HUES6 (cell line): ENCODE measurements at regions not wholly inside any gene's neighbourhood (a gene's known extent, or its start where the extent isn't known, plus 50 kb on each side); places are given as distances from the start of the nearest gene placed in this dataset.

Experiments
- H3K27ac ChIP-seq: 2 replicates; pipeline ENCODE4 v1.7.0; 2013; ENCODE audit warnings: low read depth, mild to moderate bottlenecking, low read length, inconsistent platforms
- H3K27me3 ChIP-seq: 2 replicates; pipeline ENCODE4 v1.6.1; 2013; ENCODE audit warnings: low read length; ENCODE audit not compliant: control insufficient read depth, insufficient read depth
- H3K36me3 ChIP-seq: 2 replicates; pipeline ENCODE4 v1.6.1; 2013; ENCODE audit warnings: low read length; ENCODE audit not compliant: control insufficient read depth, insufficient read depth
- H3K4me1 ChIP-seq: 2 replicates; pipeline ENCODE4 v1.6.1; 2013; ENCODE audit warnings: low read length; ENCODE audit not compliant: control insufficient read depth, insufficient read depth
- H3K4me3 ChIP-seq: 2 replicates; pipeline ENCODE4 v1.5.1; 2013; ENCODE audit warnings: low read depth, low read length
- H3K9ac ChIP-seq: one replicate; pipeline ENCODE4 v1.6.1; 2013; ENCODE audit warnings: mild to moderate bottlenecking, low read length
- H3K9me3 ChIP-seq: 2 replicates; pipeline ENCODE4 v1.6.1; 2013; ENCODE audit warnings: low read depth, low read length; ENCODE audit not compliant: control insufficient read depth, insufficient read depth

DNA sequence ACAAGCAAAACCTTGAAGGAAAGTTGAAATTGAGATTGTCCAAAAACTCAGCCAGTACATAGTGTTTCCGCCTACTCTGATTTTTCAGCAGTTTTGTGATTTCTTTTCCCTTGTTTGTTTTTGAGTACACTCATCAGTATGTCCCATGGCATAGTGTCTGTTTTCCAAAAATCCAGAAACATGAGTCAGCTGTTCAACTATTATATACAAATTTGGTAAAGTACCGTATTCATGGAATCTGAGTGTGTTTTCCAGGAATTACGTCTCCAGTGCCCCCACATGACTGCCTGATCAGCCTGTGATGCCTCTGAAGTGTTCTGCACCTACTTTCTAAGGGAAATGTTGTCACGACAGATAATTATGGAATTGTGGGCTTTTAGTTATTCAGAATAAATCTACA lies 186.8 kb downstream of the LTN1 start:
- Histone ChIP-seq H3K9me3 (no peaks in the 10 kb centered on the region), H3K4me3 (no peak overlapping the region), H3K36me3 (no peaks in the 10 kb centered on the region), H3K4me1 (no peaks in the 10 kb centered on the region; the same call in 1 of the 2 replicates), H3K27me3 (no peaks in the 10 kb centered on the region), H3K9ac (no peak overlapping the region), H3K27ac (no peak overlapping the region)

DNA sequence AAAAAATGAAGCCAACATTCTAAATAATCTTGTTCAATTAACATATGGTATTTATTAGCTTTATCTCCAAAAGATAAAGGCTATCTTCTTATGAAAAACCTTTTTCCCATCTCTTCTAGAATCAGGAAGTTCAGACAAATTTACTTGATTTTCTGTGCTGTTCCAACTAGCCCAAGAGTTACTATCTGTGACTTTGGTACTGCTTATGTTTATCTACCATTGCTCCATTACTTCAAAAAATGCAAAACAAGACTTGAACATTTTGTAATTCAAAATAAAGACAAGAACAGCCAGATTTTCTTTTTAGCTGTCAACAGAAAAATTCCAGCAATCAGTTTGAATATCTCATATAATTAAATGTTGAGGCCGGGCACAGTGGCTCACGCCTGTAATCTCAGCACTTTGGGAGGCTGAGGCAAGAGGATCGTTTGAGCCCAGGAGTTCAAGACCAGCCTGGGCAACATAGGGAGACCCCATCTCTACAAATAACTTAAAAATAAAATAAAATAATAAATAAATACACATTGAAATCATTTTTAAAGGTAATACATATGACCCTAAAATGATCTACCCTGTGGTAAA lies 188.5 kb downstream of the LTN1 start:
- Histone ChIP-seq H3K4me1 (no peaks in the 10 kb centered on the region; the same call in 1 of the 2 replicates), H3K27ac (no peak overlapping the region), H3K9me3 (no peaks in the 10 kb centered on the region), H3K27me3 (no peaks in the 10 kb centered on the region), H3K9ac (no peak overlapping the region), H3K36me3 (no peaks in the 10 kb centered on the region), H3K4me3 (no peak overlapping the region)

DNA sequence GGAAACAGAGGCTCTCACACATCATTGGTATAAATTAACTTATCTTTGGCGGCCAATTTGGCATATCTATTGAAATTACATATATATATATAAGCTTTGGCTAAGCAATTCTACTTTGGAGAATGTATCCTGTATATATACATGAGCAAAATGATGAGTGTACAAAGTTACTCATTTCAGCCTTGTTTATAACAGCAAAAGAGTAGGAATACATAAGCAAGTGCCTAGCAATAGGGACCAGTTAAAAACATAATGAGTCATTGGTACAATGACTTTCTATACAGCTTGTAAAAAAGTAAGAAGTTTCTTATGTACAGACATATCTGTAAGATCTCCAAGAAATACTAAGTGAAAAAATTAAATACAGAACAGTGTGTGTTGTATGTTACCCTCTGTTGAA lies 190.8 kb downstream of the LTN1 start:
- no peaks in the 10 kb centered on the region for H3K4me1 ChIP-seq
- H3K4me3 ChIP-seq, result no peak overlapping the region
- H3K9ac ChIP-seq, result no peak overlapping the region
- H3K27me3 ChIP-seq, result no peaks in the 10 kb centered on the region
- no peaks in the 10 kb centered on the region for H3K9me3 ChIP-seq
- no peak overlapping the region for H3K27ac ChIP-seq
- H3K36me3 ChIP-seq, result no peaks in the 10 kb centered on the region

DNA sequence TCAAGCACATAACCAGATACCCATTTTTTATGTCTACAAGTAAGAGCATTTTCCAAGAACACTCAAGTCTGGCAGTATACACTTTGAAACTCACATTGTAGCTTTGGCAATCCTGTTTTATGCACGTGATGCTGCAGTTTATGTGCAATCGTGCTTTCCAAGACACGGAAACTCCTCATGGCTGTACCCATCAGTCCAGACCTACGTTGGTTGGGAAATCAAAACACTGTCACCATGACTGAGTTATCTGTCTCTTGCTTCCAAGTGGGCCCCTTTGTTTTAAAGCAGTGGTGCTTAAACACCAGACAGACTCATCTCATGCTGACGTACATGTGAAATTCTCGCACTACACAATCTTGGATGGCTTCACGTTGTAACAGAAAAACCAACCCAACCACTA lies 192.8 kb downstream of the LTN1 start:
- no peak overlapping the region for H3K9ac ChIP-seq
- H3K9me3 ChIP-seq, result no peaks in the 10 kb centered on the region
- H3K4me3 ChIP-seq, result no peak overlapping the region
- H3K27me3 ChIP-seq, result no peaks in the 10 kb centered on the region
- no peak overlapping the region for H3K27ac ChIP-seq
- no peaks in the 10 kb centered on the region for H3K36me3 ChIP-seq
- no peaks in the 10 kb centered on the region for H3K4me1 ChIP-seq

DNA sequence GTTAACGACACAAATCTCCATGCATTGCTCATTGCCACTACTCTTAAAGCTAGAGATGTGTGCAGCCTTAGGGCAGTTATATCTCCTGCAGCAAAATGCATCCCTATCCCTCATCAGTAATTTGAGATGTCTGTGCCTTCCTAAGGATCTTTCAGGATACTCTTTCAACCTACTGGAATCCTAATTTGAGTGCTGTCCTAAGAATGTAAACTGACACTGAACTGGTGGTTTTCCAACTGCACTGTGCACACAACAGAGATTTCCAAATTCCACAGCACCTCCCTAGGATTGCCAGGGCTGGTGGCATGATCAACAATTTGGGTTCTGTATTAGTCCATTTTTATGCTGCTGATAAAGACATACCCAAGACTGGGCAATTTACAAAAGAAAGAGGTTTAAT lies 193.9 kb downstream of the LTN1 start:
- no peaks in the 10 kb centered on the region for H3K27me3 ChIP-seq
- H3K9ac ChIP-seq, result no peak overlapping the region
- no peaks in the 10 kb centered on the region for H3K36me3 ChIP-seq
- H3K4me3 ChIP-seq, result no peak overlapping the region
- H3K4me1 ChIP-seq, result no peaks in the 10 kb centered on the region
- no peak overlapping the region for H3K27ac ChIP-seq
- no peaks in the 10 kb centered on the region for H3K9me3 ChIP-seq

DNA sequence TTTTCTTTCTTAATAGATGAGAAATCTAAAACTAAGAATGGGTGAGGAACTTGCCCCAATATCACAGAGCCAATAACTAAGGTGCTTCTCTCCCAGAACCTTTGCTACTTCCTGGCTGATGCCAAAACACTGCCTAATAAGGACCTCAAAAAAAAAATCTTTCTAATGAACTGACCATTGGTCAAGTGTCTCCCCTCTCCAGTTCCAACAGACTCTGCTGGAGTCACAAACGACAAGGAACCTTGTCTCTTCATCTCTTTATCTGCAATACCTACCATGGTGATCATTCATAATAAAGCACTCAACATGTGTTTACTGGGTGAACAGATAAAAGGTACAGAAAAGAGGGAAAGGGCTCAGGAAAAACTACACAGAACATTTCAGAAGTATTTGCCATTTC lies 197.4 kb downstream of the LTN1 start:
- H3K36me3 ChIP-seq, result no peaks in the 10 kb centered on the region
- no peaks in the 10 kb centered on the region for H3K4me1 ChIP-seq
- no peak overlapping the region for H3K9ac ChIP-seq
- H3K4me3 ChIP-seq, result no peak overlapping the region
- no peak overlapping the region for H3K27ac ChIP-seq
- H3K27me3 ChIP-seq, result no peaks in the 10 kb centered on the region
- no peaks in the 10 kb centered on the region for H3K9me3 ChIP-seq

DNA sequence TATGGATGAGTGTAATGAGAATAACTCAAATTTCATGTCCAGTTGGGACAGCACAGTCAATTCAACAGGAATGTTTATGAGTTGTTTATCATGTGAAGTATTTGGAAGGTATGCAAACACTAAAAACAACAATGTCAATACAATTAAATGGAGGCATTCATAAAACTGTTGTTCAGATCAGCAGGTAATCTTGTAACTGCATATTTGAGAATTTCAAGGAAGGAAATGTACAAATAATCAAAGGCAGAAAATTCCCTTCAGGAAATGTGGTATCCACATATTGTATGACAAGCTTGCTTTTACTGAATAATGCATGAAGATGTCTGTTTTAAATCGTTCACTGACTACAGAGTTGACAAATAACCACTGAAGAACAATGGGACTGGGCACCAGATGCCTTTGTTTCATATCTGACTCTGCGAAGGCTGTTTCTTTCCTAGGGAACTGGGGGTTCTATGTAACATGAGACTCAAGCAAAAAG lies 198.3 kb downstream of the LTN1 start:
- no peaks in the 10 kb centered on the region for H3K36me3 ChIP-seq
- H3K4me1 ChIP-seq, result no peaks in the 10 kb centered on the region
- no peaks in the 10 kb centered on the region for H3K27me3 ChIP-seq
- no peak overlapping the region for H3K9ac ChIP-seq
- no peaks in the 10 kb centered on the region for H3K9me3 ChIP-seq
- H3K4me3 ChIP-seq, result no peak overlapping the region
- H3K27ac ChIP-seq, result no peak overlapping the region

DNA sequence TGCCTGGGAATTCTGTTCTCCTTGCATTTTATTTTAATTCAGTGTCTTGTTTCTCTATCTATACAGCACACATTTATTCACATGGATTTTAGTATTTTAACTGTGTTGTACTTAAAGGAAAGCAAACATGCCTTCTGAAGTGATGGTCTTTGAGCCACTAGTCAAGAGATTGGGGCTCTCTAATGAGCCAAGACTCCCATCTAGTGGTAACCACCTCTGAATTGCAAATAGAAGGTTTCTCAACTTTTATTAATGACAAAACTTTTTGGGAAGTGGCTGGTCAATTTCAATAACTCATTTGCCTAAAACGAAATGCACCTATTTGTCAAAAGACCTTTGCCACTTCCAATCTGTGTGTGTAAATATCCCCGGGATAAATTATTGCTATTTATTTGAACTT lies 199.6 kb downstream of the LTN1 start:
- Histone ChIP-seq H3K27ac (no peak overlapping the region), H3K27me3 (no peaks in the 10 kb centered on the region)

DNA sequence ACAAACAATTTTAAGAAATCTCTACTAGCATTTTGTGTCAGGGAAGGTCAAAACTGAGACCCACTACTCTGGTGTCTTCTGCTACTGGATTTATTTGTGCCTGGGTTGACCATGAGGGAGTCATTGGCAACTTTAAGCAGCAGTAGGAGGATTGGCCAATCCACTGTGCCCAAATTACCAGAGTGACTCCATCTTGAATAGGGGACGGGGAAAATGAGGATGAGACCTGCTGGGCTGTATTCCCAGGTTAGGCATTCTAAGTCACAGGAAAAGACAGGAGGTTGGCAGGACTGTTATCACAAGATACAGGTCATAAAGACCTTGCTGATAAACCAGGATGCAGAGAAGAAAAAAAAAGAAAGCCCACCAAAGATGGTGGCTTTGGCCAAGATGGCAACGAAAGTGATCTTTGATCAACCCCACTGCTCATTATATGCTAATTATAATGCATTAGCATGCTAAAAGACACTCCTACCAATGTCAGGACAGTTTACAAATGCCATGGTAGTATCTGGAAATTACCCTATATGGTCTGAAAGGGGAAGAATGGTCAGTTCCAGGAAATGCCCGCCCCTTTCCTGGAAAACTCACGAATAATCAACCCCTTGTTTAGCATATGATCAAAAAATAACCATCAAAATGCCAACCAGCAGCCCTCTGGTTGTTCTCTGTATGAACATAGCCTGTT lies 200.9 kb downstream of the LTN1 start:
- Histone ChIP-seq H3K4me3 (no peak overlapping the region), H3K27ac (no peak overlapping the region), H3K4me1 (no peaks in the 10 kb centered on the region), H3K9ac (no peak overlapping the region), H3K36me3 (no peaks in the 10 kb centered on the region), H3K27me3 (no peaks in the 10 kb centered on the region), H3K9me3 (no peaks in the 10 kb centered on the region)

More for the DNA sequence above, 199.6 kb downstream of the LTN1 start:
- no peaks in the 10 kb centered on the region for H3K36me3 ChIP-seq
- no peak overlapping the region for H3K4me3 ChIP-seq
- H3K9ac ChIP-seq, result no peak overlapping the region
- no peaks in the 10 kb centered on the region for H3K4me1 ChIP-seq
- H3K9me3 ChIP-seq, result no peaks in the 10 kb centered on the region

DNA sequence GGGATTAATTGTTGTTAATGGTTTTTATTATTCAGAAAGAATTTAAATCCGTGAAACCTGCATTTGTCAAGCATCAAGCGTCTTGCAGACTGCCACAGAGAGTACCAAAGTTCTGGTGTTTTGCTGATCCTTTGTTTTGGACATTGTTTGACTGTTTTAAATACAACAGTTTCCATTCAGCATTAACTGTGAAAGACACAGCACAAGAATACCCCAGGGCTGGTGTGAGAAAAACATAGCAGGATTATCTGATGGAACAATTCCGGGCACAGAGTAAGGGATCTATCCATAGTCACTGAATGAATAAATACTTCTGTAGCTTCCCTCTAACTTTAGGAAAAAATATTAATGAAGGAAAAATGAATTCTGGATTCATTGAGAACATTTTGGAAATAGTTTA lies 202.3 kb downstream of the LTN1 start:
- H3K27me3 ChIP-seq, result no peaks in the 10 kb centered on the region
- H3K27ac ChIP-seq, result no peak overlapping the region
- H3K9me3 ChIP-seq, result peaks cover 7% of the 10 kb centered on the region
- no peak overlapping the region for H3K4me3 ChIP-seq
- H3K4me1 ChIP-seq, result no peaks in the 10 kb centered on the region
- H3K36me3 ChIP-seq, result no peaks in the 10 kb centered on the region
- no peak overlapping the region for H3K9ac ChIP-seq

DNA sequence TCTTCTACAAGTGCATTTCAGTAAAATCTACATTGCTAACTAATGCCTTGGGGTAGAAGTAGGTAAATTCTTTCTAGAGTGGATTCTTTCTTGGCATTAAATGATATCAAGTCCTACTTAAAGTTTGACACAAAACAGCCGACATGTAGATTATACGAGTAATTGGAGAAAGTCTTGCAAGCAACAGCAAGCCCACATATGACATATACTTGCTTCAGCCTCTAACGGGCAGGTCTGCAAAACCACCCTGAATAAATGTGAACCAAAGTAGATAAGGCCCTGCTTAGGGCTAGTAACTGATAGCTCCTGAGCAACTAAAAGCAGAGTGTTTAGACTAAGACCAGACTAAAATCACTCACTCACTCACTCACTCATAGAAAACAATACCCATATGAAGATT lies 203.2 kb downstream of the LTN1 start:
- no peak overlapping the region for H3K4me3 ChIP-seq
- H3K27ac ChIP-seq, result no peak overlapping the region
- no peak overlapping the region for H3K9ac ChIP-seq

More for the DNA sequence above, 203.2 kb downstream of the LTN1 start:
- H3K4me1 ChIP-seq, result no peaks in the 10 kb centered on the region
- peaks cover 9% of the 10 kb centered on the region for H3K9me3 ChIP-seq
- no peaks in the 10 kb centered on the region for H3K36me3 ChIP-seq
- no peaks in the 10 kb centered on the region for H3K27me3 ChIP-seq
